ENCODE measurements at regions not wholly inside any gene's neighbourhood (a gene's known extent, or its start where the extent isn't known, plus 50 kb on each side); places are given as distances from the start of the nearest gene placed in this dataset.
"Not testable (repeated sequence)": the region's sequence is repeated elsewhere in the genome, so short reads cannot be mapped to it uniquely, and the experiment has no call there.

DNA sequence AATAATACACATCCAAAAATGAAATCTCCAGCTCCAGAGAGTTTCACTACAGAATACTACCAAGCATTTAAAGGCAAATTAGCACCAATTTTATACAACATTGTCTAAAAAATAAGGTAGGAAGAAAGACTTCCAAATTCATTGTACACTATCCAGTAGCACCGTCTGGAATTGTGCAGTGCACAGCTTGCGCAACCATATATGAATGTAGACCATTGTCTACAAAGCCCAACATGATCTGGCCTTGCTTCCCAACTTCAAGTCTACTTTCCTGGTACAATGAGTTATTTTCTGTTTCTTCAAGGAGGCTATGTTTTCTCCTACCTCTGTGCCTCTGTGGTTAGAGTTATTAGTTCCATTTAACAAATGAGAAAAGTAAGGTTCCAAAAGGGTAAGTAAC is 115.4 kb upstream of the FOXK1 start:
- Histone ChIP-seq H3K36me3 (ENCODE audit: insufficient read depth, low read length) (no peaks in the 10 kb centered on the region), H3K27ac (ENCODE audit: low read depth, low read length) (no peak overlapping the region), H3K4me3 (ENCODE audit: low read depth, low read length) (no peak overlapping the region), H3K4me1 (ENCODE audit: control insufficient read depth, insufficient read depth, low read length, unreplicated experiment) (no peaks in the 10 kb centered on the region), H3K79me2 (ENCODE audit: control insufficient read depth, insufficient read depth, low read length, unreplicated experiment) (no peaks in the 10 kb centered on the region), H3K27me3 (ENCODE audit: insufficient read depth, low read length) (peaks cover 7% of the 10 kb centered on the region; the same call in 1 of the 2 replicates), H2AFZ (ENCODE audit: low read length, unreplicated experiment) (no peak overlapping the region)

DNA sequence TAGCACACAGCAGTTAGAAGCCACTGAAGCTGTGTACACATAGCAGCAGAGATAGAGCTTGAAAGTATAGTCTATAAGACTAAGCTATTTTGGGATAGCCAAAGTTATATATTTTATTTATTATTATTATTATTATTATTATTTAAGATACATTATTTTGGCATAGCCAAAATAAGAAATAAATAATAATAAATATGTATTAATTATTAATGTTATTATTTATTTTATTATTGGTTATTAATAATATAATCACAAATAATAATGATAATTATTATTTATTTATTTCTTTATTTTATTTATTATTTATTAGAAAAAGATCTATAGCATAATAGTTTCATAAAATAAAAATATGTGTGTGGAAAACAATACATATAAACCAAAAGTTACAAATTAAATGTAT is 107.2 kb upstream of the FOXK1 start:
- Histone ChIP-seq H3K4me3 (ENCODE audit: low read depth, low read length) (no peak overlapping the region), H2AFZ (ENCODE audit: low read length, unreplicated experiment) (no peak overlapping the region), H3K36me3 (ENCODE audit: insufficient read depth, low read length) (no peaks in the 10 kb centered on the region), H3K4me1 (ENCODE audit: control insufficient read depth, insufficient read depth, low read length, unreplicated experiment) (no peaks in the 10 kb centered on the region), H3K27ac (ENCODE audit: low read depth, low read length) (no peak overlapping the region), H3K27me3 (ENCODE audit: insufficient read depth, low read length) (peaks cover 9% of the 10 kb centered on the region; the same call in 1 of the 2 replicates), H3K79me2 (ENCODE audit: control insufficient read depth, insufficient read depth, low read length, unreplicated experiment) (no peaks in the 10 kb centered on the region)

DNA sequence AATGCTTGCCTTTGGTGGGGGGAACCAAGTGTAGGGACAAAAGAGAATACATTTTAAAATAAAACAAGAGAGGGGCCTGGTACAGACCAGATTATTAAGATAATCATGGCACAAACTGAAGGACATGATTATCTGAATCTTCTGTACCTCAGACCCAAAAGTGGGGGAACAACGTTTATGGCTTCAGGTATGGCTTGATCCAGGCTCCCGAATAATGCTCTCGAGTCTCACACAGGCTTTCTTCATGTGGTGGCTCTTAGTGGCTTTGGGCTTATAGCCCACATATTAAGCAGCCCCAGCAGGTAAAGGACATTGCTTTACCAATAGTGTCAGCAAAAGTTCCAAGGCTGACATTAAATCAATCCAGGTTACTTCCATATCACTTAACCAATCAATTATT is 106.8 kb upstream of the FOXK1 start:
- no peaks in the 10 kb centered on the region for H3K4me1 ChIP-seq (ENCODE audit: control insufficient read depth, insufficient read depth, low read length, unreplicated experiment)
- H3K27me3 ChIP-seq (ENCODE audit: insufficient read depth, low read length), result peaks cover 9% of the 10 kb centered on the region; the same call in 1 of the 2 replicates
- H3K79me2 ChIP-seq (ENCODE audit: control insufficient read depth, insufficient read depth, low read length, unreplicated experiment), result no peaks in the 10 kb centered on the region

DNA sequence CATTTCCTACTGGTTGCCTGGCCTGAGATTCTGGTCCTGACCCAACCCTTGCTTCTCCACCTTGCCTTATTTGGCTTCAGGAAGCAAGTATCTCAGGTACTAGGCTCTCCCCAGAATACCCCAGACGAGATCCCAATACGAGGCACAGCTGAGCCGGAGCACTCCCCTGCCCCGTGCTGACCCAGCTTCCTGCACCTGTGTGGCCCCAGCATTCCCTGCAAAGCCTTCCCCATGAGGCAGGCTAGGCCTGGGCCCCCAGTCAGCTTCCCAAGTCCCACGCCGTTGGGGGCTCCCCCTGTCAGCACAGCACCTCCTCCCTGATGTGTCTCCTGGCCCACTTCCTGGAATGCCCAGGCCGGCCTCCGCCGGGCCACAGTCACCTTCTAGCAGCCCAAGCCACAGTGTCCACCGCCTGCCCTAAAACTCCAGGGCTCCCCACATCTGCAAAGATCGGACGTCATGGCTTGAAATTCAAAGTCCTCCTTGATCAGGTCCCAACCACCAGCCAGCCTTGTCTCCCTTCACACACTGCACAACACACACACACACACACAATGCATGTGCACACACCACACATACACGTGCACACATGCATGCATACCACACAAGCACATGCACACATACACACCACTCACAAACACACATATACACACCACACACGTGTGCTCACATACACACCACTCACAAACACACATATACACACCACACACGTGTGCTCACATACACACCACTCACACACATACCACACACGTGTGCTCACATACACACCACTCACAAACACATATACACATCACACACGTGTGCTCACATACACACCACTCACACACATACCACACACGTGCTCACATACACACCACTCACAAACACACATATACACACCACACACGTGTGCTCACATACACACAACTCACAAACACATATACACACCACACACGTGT is 78.9 kb upstream of the FOXK1 start:
- peaks cover 19% of the 10 kb centered on the region for H3K27me3 ChIP-seq (ENCODE audit: insufficient read depth, low read length)
- H3K4me3 ChIP-seq (ENCODE audit: low read depth, low read length), result no peak overlapping the region
- H3K36me3 ChIP-seq (ENCODE audit: insufficient read depth, low read length), result no peaks in the 10 kb centered on the region
- H3K4me1 ChIP-seq (ENCODE audit: control insufficient read depth, insufficient read depth, low read length, unreplicated experiment), result no peaks in the 10 kb centered on the region
- H3K27ac ChIP-seq (ENCODE audit: low read depth, low read length), result no peak overlapping the region
- no peaks in the 10 kb centered on the region for H3K79me2 ChIP-seq (ENCODE audit: control insufficient read depth, insufficient read depth, low read length, unreplicated experiment)
- H2AFZ ChIP-seq (ENCODE audit: low read length, unreplicated experiment), result no peak overlapping the region

More for the DNA sequence above, 106.8 kb upstream of the FOXK1 start:
- H3K4me3 ChIP-seq (ENCODE audit: low read depth, low read length), result no peak overlapping the region
- H3K36me3 ChIP-seq (ENCODE audit: insufficient read depth, low read length), result no peaks in the 10 kb centered on the region
- H2AFZ ChIP-seq (ENCODE audit: low read length, unreplicated experiment), result no peak overlapping the region
- no peak overlapping the region for H3K27ac ChIP-seq (ENCODE audit: low read depth, low read length)

DNA sequence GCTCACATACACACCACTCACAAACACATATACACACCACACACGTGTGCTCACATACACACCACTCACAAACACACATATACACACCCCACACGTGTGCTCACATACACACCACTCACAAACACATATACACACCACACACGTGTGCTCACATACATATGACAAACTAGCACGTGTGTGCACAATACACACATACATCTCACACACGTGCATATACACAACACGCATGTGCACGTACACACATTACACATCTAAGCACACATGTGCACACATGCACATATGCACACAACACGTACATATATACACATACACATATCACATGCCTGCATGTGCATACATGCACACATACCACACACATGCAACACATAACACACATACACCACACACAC is 78.3 kb upstream of the FOXK1 start:
- H3K27ac ChIP-seq (ENCODE audit: low read depth, low read length), result no peak overlapping the region
- H3K36me3 ChIP-seq (ENCODE audit: insufficient read depth, low read length), result no peaks in the 10 kb centered on the region
- no peak overlapping the region for H2AFZ ChIP-seq (ENCODE audit: low read length, unreplicated experiment)
- no peak overlapping the region for H3K4me3 ChIP-seq (ENCODE audit: low read depth, low read length)
- H3K79me2 ChIP-seq (ENCODE audit: control insufficient read depth, insufficient read depth, low read length, unreplicated experiment), result no peaks in the 10 kb centered on the region
- peaks cover 19% of the 10 kb centered on the region for H3K27me3 ChIP-seq (ENCODE audit: insufficient read depth, low read length)
- no peaks in the 10 kb centered on the region for H3K4me1 ChIP-seq (ENCODE audit: control insufficient read depth, insufficient read depth, low read length, unreplicated experiment)

DNA sequence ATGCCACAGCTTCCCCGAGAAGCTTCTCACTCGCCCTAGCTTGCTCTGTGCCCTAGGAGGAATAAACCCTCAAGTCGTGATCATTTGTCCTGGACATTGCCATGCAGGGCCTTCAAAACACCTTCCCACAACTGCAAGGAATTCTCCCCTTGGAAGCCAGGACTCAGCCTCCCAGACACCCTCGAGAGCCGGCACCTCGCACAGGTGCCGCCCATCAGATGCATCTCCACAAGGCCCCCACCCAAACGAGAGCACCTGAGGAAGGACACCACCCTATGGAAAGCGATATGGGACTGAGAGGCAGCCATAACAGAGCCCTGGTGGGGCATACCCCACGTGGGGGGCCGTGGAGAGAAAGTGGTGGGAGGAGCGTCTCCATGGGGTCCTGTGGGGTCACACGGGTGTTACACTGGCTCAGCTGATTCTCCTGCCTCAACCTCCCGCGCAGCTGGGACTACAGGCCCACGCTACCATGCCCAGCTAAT is 77.6 kb upstream of the FOXK1 start:
- Histone ChIP-seq H3K27ac (ENCODE audit: low read depth, low read length) (no peak overlapping the region), H3K4me1 (ENCODE audit: control insufficient read depth, insufficient read depth, low read length, unreplicated experiment) (no peaks in the 10 kb centered on the region), H2AFZ (ENCODE audit: low read length, unreplicated experiment) (no peak overlapping the region), H3K4me3 (ENCODE audit: low read depth, low read length) (no peak overlapping the region), H3K27me3 (ENCODE audit: insufficient read depth, low read length) (peaks cover 19% of the 10 kb centered on the region), H3K36me3 (ENCODE audit: insufficient read depth, low read length) (no peaks in the 10 kb centered on the region), H3K79me2 (ENCODE audit: control insufficient read depth, insufficient read depth, low read length, unreplicated experiment) (no peaks in the 10 kb centered on the region)

DNA sequence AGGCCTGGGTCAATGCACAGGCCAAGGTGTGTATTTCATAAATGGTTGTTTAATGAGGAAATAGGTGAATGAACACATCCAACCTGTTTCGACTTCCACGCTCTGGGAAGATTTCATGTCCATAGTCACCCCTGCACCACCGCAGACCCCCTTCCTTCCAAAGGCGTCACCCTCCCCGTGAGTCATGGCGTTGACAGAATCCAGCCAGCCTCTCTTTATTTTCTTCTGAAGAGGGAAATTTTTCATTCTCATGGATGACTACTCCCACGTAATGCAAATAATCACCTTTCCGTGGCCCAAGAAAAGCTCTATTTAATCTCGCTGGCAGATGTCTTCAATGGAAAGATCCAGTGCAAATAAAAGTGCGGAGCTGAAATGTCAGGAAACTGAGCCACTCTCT is 75.3 kb upstream of the FOXK1 start:
- H3K27me3 ChIP-seq (ENCODE audit: insufficient read depth, low read length), result peaks cover 19% of the 10 kb centered on the region
- H3K36me3 ChIP-seq (ENCODE audit: insufficient read depth, low read length), result no peaks in the 10 kb centered on the region
- no peak overlapping the region for H3K4me3 ChIP-seq (ENCODE audit: low read depth, low read length)
- H3K4me1 ChIP-seq (ENCODE audit: control insufficient read depth, insufficient read depth, low read length, unreplicated experiment), result no peaks in the 10 kb centered on the region
- no peak overlapping the region for H2AFZ ChIP-seq (ENCODE audit: low read length, unreplicated experiment)
- H3K27ac ChIP-seq (ENCODE audit: low read depth, low read length), result no peak overlapping the region
- no peaks in the 10 kb centered on the region for H3K79me2 ChIP-seq (ENCODE audit: control insufficient read depth, insufficient read depth, low read length, unreplicated experiment)

DNA sequence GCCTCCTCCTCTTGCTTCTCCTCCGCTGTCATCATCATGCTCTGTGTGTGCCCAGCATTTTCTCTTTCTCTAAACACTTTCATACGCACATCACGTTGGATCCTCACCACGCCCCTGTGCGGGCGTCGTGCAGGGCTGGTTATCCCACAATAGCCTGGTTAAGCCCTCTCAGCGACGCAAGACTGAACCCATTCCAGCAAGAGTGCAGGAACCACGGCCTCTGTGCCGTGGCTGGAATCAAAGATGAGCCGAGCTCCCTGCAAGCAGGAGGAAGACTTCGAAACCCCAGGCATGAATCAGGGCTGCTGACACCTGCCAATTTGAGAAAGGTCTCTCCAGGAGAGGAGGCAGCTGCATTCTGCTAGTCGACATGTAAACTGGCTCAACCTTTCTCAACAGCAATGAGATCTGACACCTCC is 74.8 kb upstream of the FOXK1 start:
- Histone ChIP-seq H3K4me1 (ENCODE audit: control insufficient read depth, insufficient read depth, low read length, unreplicated experiment) (no peaks in the 10 kb centered on the region), H3K27me3 (ENCODE audit: insufficient read depth, low read length) (peaks cover 17% of the 10 kb centered on the region), H3K36me3 (ENCODE audit: insufficient read depth, low read length) (no peaks in the 10 kb centered on the region), H3K27ac (ENCODE audit: low read depth, low read length) (no peak overlapping the region), H3K4me3 (ENCODE audit: low read depth, low read length) (no peak overlapping the region), H2AFZ (ENCODE audit: low read length, unreplicated experiment) (no peak overlapping the region), H3K79me2 (ENCODE audit: control insufficient read depth, insufficient read depth, low read length, unreplicated experiment) (no peaks in the 10 kb centered on the region)

DNA sequence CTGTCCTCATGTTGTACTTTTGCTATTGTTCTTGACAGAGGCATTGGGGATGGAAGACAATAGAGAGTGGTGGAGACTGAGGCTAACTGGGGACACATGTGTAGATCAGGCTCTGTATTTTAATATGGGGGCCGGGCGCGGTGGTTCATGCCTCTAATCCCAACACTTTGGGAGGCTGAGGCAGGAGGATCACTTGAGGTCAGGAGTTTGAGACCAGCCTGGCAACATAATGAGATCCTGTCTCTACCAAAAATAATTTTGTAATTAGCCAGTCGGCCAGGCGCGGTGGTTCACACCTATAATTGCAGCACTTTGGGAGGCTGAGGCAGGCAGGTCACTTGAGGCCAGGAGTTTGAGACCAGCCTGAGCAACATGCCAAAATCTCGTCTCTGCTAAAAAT is 72.5 kb upstream of the FOXK1 start:
- peaks cover 17% of the 10 kb centered on the region for H3K27me3 ChIP-seq (ENCODE audit: insufficient read depth, low read length)
- H3K36me3 ChIP-seq (ENCODE audit: insufficient read depth, low read length); H3K27ac ChIP-seq (ENCODE audit: low read depth, low read length); H2AFZ ChIP-seq (ENCODE audit: low read length, unreplicated experiment); H3K4me3 ChIP-seq (ENCODE audit: low read depth, low read length); H3K79me2 ChIP-seq (ENCODE audit: control insufficient read depth, insufficient read depth, low read length, unreplicated experiment): not testable (repeated sequence)
- peaks cover 12% of the 10 kb centered on the region for H3K4me1 ChIP-seq (ENCODE audit: control insufficient read depth, insufficient read depth, low read length, unreplicated experiment)

DNA sequence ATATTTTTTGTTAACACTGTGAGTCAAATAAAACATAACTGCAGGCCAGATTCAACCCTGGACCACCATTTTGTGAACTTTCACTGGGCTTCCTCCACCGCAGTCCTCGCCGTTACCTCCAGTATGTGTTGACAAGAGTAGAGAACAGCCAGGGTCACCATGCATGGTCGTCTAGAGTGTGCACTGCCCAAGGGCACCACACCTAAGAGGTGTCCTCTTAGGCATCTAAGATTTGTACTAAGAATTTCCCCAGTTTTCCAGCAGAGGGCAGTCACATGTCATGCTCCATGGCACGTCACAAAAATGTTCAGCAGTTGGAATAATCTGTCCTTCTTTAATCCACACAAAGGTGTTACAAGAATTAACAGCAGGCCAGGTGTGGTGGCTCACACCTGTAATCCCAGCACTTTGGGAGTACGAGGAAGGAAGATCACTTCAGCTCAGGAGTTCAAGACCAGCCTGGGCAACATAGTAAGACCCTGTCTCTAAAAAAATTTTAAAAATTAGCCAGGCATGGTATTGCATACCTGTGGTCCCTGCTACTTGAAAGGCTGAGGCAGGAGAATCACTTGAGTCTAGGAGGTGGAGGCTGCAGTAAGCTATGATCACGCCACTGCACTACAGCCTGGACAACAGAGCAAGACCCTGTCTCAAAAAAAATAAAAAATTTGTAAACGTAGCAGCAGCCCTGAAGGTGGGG is 71.2 kb upstream of the FOXK1 start:
- H2AFZ ChIP-seq (ENCODE audit: low read length, unreplicated experiment), result no peak overlapping the region
- H3K27me3 ChIP-seq (ENCODE audit: insufficient read depth, low read length), result peaks cover 17% of the 10 kb centered on the region
- H3K79me2 ChIP-seq (ENCODE audit: control insufficient read depth, insufficient read depth, low read length, unreplicated experiment), result no peaks in the 10 kb centered on the region
- H3K27ac ChIP-seq (ENCODE audit: low read depth, low read length), result no peak overlapping the region
- H3K36me3 ChIP-seq (ENCODE audit: insufficient read depth, low read length), result no peaks in the 10 kb centered on the region
- H3K4me3 ChIP-seq (ENCODE audit: low read depth, low read length), result no peak overlapping the region
- H3K4me1 ChIP-seq (ENCODE audit: control insufficient read depth, insufficient read depth, low read length, unreplicated experiment), result peaks cover 12% of the 10 kb centered on the region
